CD4-positive, alpha-beta T cell treated with Interleukin-15 for 4 hours (primary cell): ENCODE measurements at regions not wholly inside any gene's neighbourhood (a gene's known extent, or its start where the extent isn't known, plus 50 kb on each side); places are given as distances from the start of the nearest gene placed in this dataset.

ENCODE experiments used
- DNase-seq: peaks from one replicate; pipeline ENCODE4 v3.0.0-alpha.2; 2020; ENCODE audit warnings: low spot score

GRCh38 chr1:221841983-221842335 is 100.1 kb upstream of the DUSP10 start:
- no peak for DNase-seq

- no peak for DNase-seq
These were observed 99.5 kb upstream of the DUSP10 start for GRCh38 chr1:221841251-221841982.

- no peak for DNase-seq
These were observed 98.8 kb upstream of the DUSP10 start for GRCh38 chr1:221840511-221841243.

GRCh38 chr1:221839782-221840395 is 98.0 kb upstream of the DUSP10 start:
- peak; percentile 83 for DNase-seq

GRCh38 chr1:221839321-221839720 is 97.4 kb upstream of the DUSP10 start:
- no peak for DNase-seq

GRCh38 chr1:221837896-221838295 is 96.0 kb upstream of the DUSP10 start:
- peak; percentile 26 for DNase-seq

GRCh38 chr1:221834698-221835513 is 93.0 kb upstream of the DUSP10 start:
- no peak for DNase-seq

GRCh38 chr1:221832617-221833016 is 90.7 kb upstream of the DUSP10 start:
- no peak for DNase-seq

- DNase-seq, result no peak
These were observed 90.3 kb upstream of the DUSP10 start for GRCh38 chr1:221832151-221832550.

GRCh38 chr1:221829327-221830015 is 87.6 kb upstream of the DUSP10 start:
- peak; percentile 68 for DNase-seq

GRCh38 chr1:221827307-221827642 is 85.4 kb upstream of the DUSP10 start:
- DNase-seq, result no peak

- DNase-seq, result no peak
These were observed 83.0 kb upstream of the DUSP10 start for GRCh38 chr1:221824909-221825308.

- no peak for DNase-seq
These were observed 82.1 kb upstream of the DUSP10 start for GRCh38 chr1:221824025-221824424.

- DNase-seq, result no peak
These were observed 81.7 kb upstream of the DUSP10 start for GRCh38 chr1:221823561-221823960.

GRCh38 chr1:221823149-221823548 is 81.3 kb upstream of the DUSP10 start:
- no peak for DNase-seq

GRCh38 chr1:221822591-221822990 is 80.7 kb upstream of the DUSP10 start:
- DNase-seq, result no peak

GRCh38 chr1:221816899-221817298 is 75.0 kb upstream of the DUSP10 start:
- DNase-seq, result no peak

- DNase-seq, result no peak
These were observed 73.8 kb upstream of the DUSP10 start for GRCh38 chr1:221815660-221816059.

- no peak for DNase-seq
These were observed 72.0 kb upstream of the DUSP10 start for GRCh38 chr1:221813887-221814286.

- DNase-seq, result no peak
These were observed 71.2 kb upstream of the DUSP10 start for GRCh38 chr1:221812905-221813597.

GRCh38 chr1:221812088-221812752 is 70.3 kb upstream of the DUSP10 start:
- DNase-seq, result no peak
